DMS79 treated with DMSO at 0.1 percent for 48 hours (cell line): ENCODE measurements at regions not wholly inside any gene's neighbourhood (a gene's known extent, or its start where the extent isn't known, plus 50 kb on each side); places are given as distances from the start of the nearest gene placed in this dataset.

Experiments
- DNase-seq: peaks from one replicate; lab custom pipeline; 2025; lab: John Stamatoyannopoulos, UW

GRCh38 chr2:103506812-103507211 lies 745.0 kb downstream of the TMEM182 start:
- DNase-seq: no peak

DNA sequence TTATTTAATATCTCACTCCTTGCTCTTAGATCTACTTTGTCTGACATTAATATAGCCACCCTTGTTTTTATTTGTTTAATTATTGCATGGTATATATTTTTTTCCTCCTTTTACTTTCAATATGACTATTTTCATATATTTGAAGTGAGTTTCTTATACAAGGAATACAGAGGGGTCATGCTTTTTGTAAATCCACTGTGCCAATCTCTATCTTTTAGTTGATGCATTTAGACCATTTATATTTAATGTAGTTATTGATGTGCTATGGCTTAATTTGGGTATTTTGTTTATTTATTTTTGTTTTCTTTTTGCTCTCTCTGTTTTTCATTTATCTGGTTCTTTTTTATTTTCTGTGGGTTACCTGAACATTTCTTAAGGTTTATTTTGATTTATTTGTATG lies 750.6 kb downstream of the TMEM182 start:
- DNase-seq: no peak

DNA sequence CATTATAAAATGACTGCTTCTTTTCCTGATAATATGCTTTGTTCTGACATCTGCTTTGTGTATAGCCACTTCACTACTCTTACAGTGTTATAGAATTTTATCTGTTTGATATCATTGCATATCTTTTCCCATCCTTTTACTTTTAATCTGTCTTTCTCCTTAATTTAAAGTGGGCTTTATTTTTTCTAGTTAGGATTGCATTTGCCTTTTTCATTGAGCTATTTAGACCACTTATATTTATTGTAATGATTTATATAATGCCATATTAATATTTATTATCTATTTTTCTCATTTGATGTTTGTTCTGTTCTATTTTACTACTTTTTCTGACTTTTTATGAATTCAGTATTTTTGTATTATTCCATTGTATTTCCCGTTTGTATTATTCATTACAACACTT lies 758.7 kb downstream of the TMEM182 start:
- DNase-seq: no peak

DNA sequence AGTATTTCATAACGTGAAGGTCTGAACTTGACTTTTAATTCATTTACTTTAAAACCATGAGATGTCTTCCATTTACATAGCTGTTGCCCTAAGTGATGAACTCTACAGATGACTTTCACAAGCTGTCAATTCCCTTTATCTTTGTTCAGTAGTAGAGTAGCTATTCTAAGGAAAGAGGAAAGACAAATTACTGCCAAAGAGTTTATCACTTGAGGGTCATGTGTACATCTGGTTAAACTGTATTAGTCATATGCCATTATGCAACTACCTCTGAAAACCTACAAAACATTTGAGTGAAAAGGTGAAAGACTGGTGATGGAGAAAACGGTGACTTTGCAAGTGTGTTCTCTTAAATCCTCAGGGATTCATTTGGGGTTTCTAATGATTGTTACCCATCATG lies 763.9 kb downstream of the TMEM182 start:
- DNase-seq: no peak

GRCh38 chr2:103526757-103527156 lies 764.9 kb downstream of the TMEM182 start:
- DNase-seq: no peak

DNA sequence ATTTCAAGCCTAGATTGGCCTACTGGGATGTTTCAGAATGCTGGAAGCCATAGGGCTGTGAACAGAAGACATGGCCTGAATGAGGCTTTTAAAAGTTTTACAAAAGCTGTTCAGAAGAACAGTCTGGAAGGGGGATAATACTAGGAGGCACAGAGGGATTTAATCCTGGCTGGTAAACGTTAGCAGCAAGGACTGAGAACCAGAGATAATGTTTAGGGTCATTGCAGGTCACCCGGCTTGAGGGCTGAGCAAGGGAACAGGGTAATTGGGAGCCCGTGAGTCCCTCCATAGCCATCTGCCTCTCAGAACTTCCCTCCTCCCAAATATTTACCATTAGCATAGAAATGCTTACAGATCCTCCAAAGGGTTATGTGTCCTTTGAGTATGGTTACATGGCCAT lies 765.4 kb downstream of the TMEM182 start:
- no peak for DNase-seq

- no peak for DNase-seq
Measured at GRCh38 chr2:103529798-103530502, 768.1 kb downstream of the TMEM182 start.

GRCh38 chr2:103552775-103553174 lies 790.9 kb downstream of the TMEM182 start:
- no peak for DNase-seq

GRCh38 chr2:103594823-103595222 lies 833.0 kb downstream of the TMEM182 start:
- DNase-seq: no peak

- no peak for DNase-seq
Measured at GRCh38 chr2:103605071-103605780, 843.4 kb downstream of the TMEM182 start.

DNA sequence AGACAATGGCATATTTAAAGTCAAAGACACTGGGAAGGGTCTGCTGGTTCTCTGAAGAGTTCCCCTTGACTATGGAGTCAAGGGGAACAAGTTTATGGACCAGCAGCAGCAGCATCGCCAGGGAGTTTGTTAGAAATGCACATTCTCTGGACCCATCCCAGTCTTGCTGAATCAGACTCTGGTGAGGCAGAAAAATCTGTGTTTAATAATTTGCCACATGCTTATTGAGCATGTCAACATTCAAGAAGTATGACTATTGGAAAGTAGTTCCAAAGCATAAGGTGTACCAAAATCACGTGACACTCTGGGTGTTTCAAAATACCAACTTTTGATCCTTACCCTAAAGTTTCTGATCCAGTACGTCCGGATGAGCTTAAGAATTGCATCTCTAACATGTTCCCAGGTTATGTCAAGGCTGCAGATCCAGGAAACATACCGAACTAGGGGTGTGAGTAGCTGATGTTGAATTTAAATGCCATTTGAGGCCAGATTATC lies 853.8 kb downstream of the TMEM182 start:
- no peak for DNase-seq

- DNase-seq: no peak
Measured at GRCh38 chr2:103616891-103617290, 855.1 kb downstream of the TMEM182 start.

GRCh38 chr2:103618112-103618511 lies 856.3 kb downstream of the TMEM182 start:
- DNase-seq: no peak

DNA sequence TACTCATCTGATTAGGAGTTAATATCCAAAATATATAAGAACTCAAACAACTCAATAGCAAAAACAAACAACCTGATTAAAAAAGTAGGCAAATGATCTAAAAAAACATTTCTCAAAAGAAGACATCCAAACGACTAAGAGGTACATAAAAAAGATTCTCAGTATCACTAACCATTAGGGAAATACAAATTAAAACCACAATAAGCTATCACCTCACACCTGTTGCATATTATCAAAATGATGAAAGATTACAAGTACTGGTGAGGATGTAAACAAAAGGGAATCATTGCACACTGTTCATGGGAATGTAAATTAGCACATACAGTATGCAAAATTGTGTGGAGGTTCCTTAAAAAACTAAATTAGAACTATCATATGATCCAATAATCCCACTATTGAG lies 865.5 kb downstream of the TMEM182 start:
- DNase-seq: no peak

GRCh38 chr2:103638978-103639377 lies 877.1 kb downstream of the TMEM182 start:
- no peak for DNase-seq

- DNase-seq: no peak
Measured at GRCh38 chr2:103656558-103656957, 894.7 kb downstream of the TMEM182 start.

- no peak for DNase-seq
Measured at GRCh38 chr2:103660519-103660918, 898.7 kb downstream of the TMEM182 start.

DNA sequence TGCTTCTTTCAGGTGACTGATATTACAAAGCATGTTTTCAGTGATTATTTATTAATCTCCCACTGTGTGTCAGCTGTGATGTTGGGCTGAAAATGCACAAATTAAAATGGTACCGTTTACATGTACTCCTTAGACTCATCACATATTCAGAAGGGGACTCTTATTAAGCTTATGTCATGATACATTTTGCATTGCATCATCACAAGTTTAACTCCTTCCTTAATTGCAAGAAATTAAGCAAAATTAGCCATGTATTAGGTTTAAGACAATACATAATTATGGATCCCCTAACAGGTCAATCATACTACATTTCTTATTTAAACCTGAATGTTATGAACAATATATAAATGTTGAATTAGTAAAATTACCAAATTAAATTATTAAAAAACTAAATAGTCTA lies 899.1 kb downstream of the TMEM182 start:
- no peak for DNase-seq

GRCh38 chr2:103664690-103665089 lies 902.9 kb downstream of the TMEM182 start:
- DNase-seq: no peak

DNA sequence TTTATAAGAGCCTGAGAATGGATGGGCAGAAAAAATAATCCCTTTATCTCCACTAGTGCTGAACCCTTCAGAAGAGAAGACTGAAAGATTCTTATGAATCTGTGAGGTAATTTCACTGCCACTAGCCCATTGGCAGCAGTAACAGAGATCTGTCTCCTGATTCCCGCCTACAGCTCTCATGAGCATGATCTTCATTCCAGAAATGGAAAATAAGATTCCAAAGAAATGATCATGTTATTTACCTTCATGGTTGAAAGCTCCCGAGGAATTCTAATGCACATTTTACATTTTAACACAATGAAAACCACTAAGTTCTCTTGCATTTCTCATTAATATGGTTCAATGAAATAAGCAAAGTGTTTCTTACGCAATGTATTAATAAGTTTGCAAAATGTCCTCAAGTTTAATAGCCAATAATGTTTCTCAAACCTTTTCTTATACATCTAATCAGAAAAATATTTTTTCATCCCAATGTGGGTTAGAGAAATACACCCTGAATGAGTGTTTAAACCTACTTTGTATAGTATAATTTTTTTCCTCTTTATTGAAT lies 905.6 kb downstream of the TMEM182 start:
- DNase-seq: no peak

- DNase-seq: no peak
Measured at GRCh38 chr2:103669531-103669930, 907.7 kb downstream of the TMEM182 start.
